ENCODE measurements at regions not wholly inside any gene's neighbourhood (a gene's known extent, or its start where the extent isn't known, plus 50 kb on each side); places are given as distances from the start of the nearest gene placed in this dataset.

DNA sequence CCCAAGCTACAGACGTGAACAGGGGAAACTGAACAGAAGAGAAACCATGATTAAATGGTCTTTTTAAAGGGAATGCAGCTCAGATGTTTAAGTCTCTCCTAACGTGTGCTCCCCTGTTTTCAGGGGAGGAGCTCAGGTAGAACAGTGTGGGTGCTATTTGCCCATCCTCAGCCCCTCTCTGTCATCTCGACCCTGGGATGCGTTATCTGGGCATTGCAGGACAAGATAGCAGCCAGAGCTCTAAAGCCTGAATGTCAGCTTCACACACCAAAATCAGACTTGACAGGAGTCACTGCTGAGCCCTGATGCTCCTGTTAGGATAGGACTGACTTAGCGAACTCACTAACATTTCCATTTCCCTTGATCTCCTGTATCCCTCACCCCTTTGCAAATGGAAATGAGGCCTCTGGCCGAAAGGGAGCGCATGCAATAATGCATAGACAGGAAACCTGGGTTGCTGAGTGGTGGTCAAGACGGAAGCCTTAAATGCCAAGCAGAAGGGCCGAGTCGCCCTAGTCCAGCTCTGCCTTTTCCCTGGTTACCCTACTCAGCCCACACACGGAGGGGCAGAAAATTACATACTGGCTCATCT lies 234.9 kb upstream of the TPM1 start:
- TF ChIP-seq, protein P1, sequence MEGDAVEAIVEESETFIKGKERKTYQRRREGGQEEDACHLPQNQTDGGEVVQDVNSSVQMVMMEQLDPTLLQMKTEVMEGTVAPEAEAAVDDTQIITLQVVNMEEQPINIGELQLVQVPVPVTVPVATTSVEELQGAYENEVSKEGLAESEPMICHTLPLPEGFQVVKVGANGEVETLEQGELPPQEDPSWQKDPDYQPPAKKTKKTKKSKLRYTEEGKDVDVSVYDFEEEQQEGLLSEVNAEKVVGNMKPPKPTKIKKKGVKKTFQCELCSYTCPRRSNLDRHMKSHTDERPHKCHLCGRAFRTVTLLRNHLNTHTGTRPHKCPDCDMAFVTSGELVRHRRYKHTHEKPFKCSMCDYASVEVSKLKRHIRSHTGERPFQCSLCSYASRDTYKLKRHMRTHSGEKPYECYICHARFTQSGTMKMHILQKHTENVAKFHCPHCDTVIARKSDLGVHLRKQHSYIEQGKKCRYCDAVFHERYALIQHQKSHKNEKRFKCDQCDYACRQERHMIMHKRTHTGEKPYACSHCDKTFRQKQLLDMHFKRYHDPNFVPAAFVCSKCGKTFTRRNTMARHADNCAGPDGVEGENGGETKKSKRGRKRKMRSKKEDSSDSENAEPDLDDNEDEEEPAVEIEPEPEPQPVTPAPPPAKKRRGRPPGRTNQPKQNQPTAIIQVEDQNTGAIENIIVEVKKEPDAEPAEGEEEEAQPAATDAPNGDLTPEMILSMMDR (IDR thresholded peaks at IDR 0.05; ENCODE audit: low read depth, low read length), result no peak
- TF ChIP-seq EZH2phosphoT487 (IDR thresholded peaks at IDR 0.05; ENCODE audit: low read depth), result no peak

All from OCI-LY3 (cell line).